K562 (cell line): ENCODE measurements at regions not wholly inside any gene's neighbourhood (a gene's known extent, or its start where the extent isn't known, plus 50 kb on each side); places are given as distances from the start of the nearest gene placed in this dataset.
"Not testable (repeated sequence)": the region's sequence is repeated elsewhere in the genome, so short reads cannot be mapped to it uniquely, and the experiment has no call there.

Source experiments
- ATAC-seq: fragments of 200-7000 bp; cut with Tn5 transposase; 3 replicates; pipeline ENCODE4 v1.9.1; 2020; ENCODE audit warnings: moderate library complexity
- BruUV-seq: library from RNA; stranded (reverse); fragments of 400-500 nt; replicated peaks from 2 replicates; lab custom pipeline; 2021; lab: Mats Ljungman, UMichigan
- CTCF ChIA-PET: fragments of 300-600 bp; formaldehyde crosslinking; extraction: SDS; loops from one replicate; lab custom pipeline; 2021; ENCODE audit warnings: low intra/inter-chr PET ratio; lab: Yijun Ruan, JAX
- POLR2A ChIA-PET: fragments of 300-600, 350-650 bp; sonication (Branson Sonifier 250); formaldehyde crosslinking; extraction: SDS; loops from one replicate; lab custom pipeline; 2021; ENCODE audit warnings: antibody characterized with exemption, inconsistent platforms; lab: Yijun Ruan, JAX
- DNase-seq, 4 experiments: peaks; one replicate each; pipeline versions ENCODE4 v3.0.0 to v3.0.0-alpha.2; 2011 to 2018; ENCODE audit warnings: low spot score in 3 of 4, mixed read lengths in 3 of 4; ENCODE audit errors: extremely low read depth in 1 of 4
- FAIRE-seq: peaks from 2 replicates; lab custom pipeline; 2011; peaks lifted over from hg19 to GRCh38; lab: Jason Lieb, UNC
- H2AFZ ChIP-seq: 2 replicates; pipeline ENCODE4 v1.6.0; 2011; ENCODE audit warnings: low read depth, low read length, control low read depth, inconsistent platforms
- H3K27ac ChIP-seq: fragments of 200-600 bp; 3 replicates; pipeline ENCODE4 v1.8.0; 2011; ENCODE audit warnings: low read depth, mild to moderate bottlenecking, control low read depth, inconsistent platforms, low read length, moderate library complexity, mixed read lengths; ENCODE audit errors: extremely low read depth
- H3K27me3 ChIP-seq, 2 experiments: fragments of 300-600 bp in 1 of 2; 2 replicates in 1 of 2; 3 replicates in 1 of 2; pipeline versions ENCODE4 v1.6.0 to v1.8.0; 2011; ENCODE audit warnings: inconsistent platforms in 2 of 2, low read length in 2 of 2, mild to moderate bottlenecking in 1 of 2, mixed read lengths in 1 of 2, moderate library complexity in 1 of 2; ENCODE audit not compliant: control insufficient read depth in 2 of 2, insufficient read depth in 2 of 2
- H3K36me3 ChIP-seq: fragments of 300-600 bp; 3 replicates; pipeline ENCODE4 v1.8.0; 2011; ENCODE audit warnings: mild to moderate bottlenecking, low read length, inconsistent platforms; ENCODE audit not compliant: control insufficient read depth, insufficient read depth
- H3K4me1 ChIP-seq, 2 experiments: fragments of 200-600 bp in 1 of 2; replicated peaks in 1 of 2; 2 replicates in 1 of 2; 3 replicates in 1 of 2; pipeline versions ENCODE4 v1.5.1 to v1.8.0; 2011; ENCODE audit warnings: inconsistent platforms in 2 of 2, low read length in 2 of 2, mild to moderate bottlenecking in 1 of 2, mixed read lengths in 1 of 2, moderate library complexity in 1 of 2; ENCODE audit not compliant: control insufficient read depth in 2 of 2, insufficient read depth in 2 of 2
- H3K4me2 ChIP-seq: 2 replicates; pipeline ENCODE4 v1.6.1; 2011; ENCODE audit warnings: low read length, control low read depth, inconsistent platforms, mixed read lengths; ENCODE audit not compliant: insufficient read depth
- H3K4me3 ChIP-seq: fragments of 200-600 bp; sonication (generic), shearing (Covaris generic); 2 replicates; pipeline ENCODE4 v1.5.1; 2016; ENCODE audit warnings: control low read depth, inconsistent platforms
- H3K79me2 ChIP-seq: fragments of 200-600 bp; 3 replicates; pipeline ENCODE4 v1.8.0; 2011; ENCODE audit warnings: low read length, inconsistent platforms; ENCODE audit not compliant: control insufficient read depth, insufficient read depth
- H3K9ac ChIP-seq, 2 experiments: 2 replicates each; pipeline versions ENCODE4 v1.6.0 to v1.6.1; 2011; ENCODE audit warnings: low read depth in 2 of 2, low read length in 2 of 2, control low read depth in 1 of 2, inconsistent platforms in 1 of 2, mild to moderate bottlenecking in 1 of 2, mixed read lengths in 1 of 2; ENCODE audit not compliant: insufficient read depth in 1 of 2
- H3K9me1 ChIP-seq: one replicate; pipeline ENCODE4 v1.6.0; 2011; ENCODE audit warnings: inconsistent platforms, mild to moderate bottlenecking, low read length, moderate library complexity; ENCODE audit not compliant: control insufficient read depth, insufficient read depth
- H3K9me3 ChIP-seq: replicated peaks from 2 replicates; pipeline ENCODE4 v1.5.1; 2011; ENCODE audit warnings: low read depth, low read length, inconsistent platforms; ENCODE audit not compliant: control insufficient read depth, insufficient read depth
- H4K20me1 ChIP-seq: replicated peaks from 2 replicates; pipeline ENCODE4 v1.6.1; 2011; ENCODE audit warnings: low read length, inconsistent platforms, mixed read lengths; ENCODE audit not compliant: control insufficient read depth, insufficient read depth
- C11orf30 ChIP-seq: fragments of 450-650 bp; IDR thresholded peaks from 2 replicates; pipeline ENCODE4 v1.6.1; 2016; ENCODE audit warnings: low read depth, mild to moderate bottlenecking
- COPS2 ChIP-seq: fragments of 450-650 bp; conservative IDR thresholded peaks from 2 replicates; pipeline ENCODE4 v1.6.1; 2016; ENCODE audit warnings: mild to moderate bottlenecking, moderate library complexity
- EZH2 ChIP-seq: IDR thresholded peaks from 2 replicates; pipeline ENCODE4 v1.6.1; 2012; ENCODE audit warnings: low read depth, mild to moderate bottlenecking, inconsistent platforms, low read length, borderline replicate concordance
- NR4A1 ChIP-seq, 2 experiments: fragments of 250-450 bp in 1 of 2; fragments of 450-650 bp in 1 of 2; sonication (Bioruptor Pico) in 1 of 2; IDR thresholded peaks; 2 replicates each; pipeline versions ENCODE4 v1.4.0 to v1.6.1; 2016 to 2020; ENCODE audit warnings: mild to moderate bottlenecking in 2 of 2, missing compliant biosample characterization in 1 of 2, missing genetic modification characterization in 1 of 2, moderate library complexity in 1 of 2
- TRIM25 ChIP-seq: fragments of 450-650 bp; IDR thresholded peaks from 2 replicates; pipeline ENCODE4 v1.7.0; 2016; ENCODE audit warnings: borderline replicate concordance
- XRCC3 ChIP-seq: fragments of 450-650 bp; IDR thresholded peaks from 2 replicates; pipeline ENCODE4 v1.6.1; 2017; ENCODE audit warnings: mild to moderate bottlenecking, moderate library complexity
- ZBTB33 ChIP-seq: sonication (generic); formaldehyde crosslinking; IDR thresholded peaks from 2 replicates; pipeline ENCODE4 v1.8.1; 2023; ENCODE audit warnings: mild to moderate bottlenecking, missing genetic modification reagents
- WGBS: fragments of 100-300 bp; shearing (Covaris generic); methylation state at CpG from one replicate; pipeline ENCODE4 v1.1.6; 2016; ENCODE audit warnings: low coverage, mixed read lengths; ENCODE audit not compliant: insufficient coverage; ENCODE audit errors: missing lambda C conversion rate; 5-methylcytosine and 5-hydroxymethylcytosine counted together
- in situ Hi-C: fragments of 300-500 bp; cut with MboI; formaldehyde crosslinking; loops from 4 replicates; pipeline ENCODE4 v1.15.0; 2018; ENCODE audit warnings: inconsistent platforms, mixed read lengths
- intact Hi-C: fragments of 100-400 bp; cut with micrococcal nuclease; formaldehyde crosslinking; loops from 2 replicates; pipeline ENCODE4 v1.14.2; 2022

- no peak for TF ChIP-seq EZH2
- TF ChIP-seq XRCC3: no peak
- no peak for TF ChIP-seq NR4A1 (CRISPR knock-in tag; IDR thresholded peaks at IDR 0.05)
- no peak for TF ChIP-seq NR4A1 (tag; IDR thresholded peaks at IDR 0.05)
- TF ChIP-seq C11orf30: no peak
- no peak for TF ChIP-seq TRIM25
- no peak for TF ChIP-seq COPS2
- TF ChIP-seq, all 486 proteins: peak for 0
Observed at GRCh38 chr1:188827400-188827799, 1650.3 kb downstream of the BRINP3 start (continued).

- H2AFZ ChIP-seq, H3K4me3 ChIP-seq, CTCF ChIA-PET, H3K9me3 ChIP-seq, H4K20me1 ChIP-seq, in situ Hi-C loops, FAIRE-seq, H3K9me1 ChIP-seq, H3K27me3 ChIP-seq, intact Hi-C loops, H3K27ac ChIP-seq, H3K36me3 ChIP-seq, POLR2A ChIA-PET, DNase-seq, H3K4me1 ChIP-seq, BruUV-seq, H3K9ac ChIP-seq, H3K4me2 ChIP-seq, H3K79me2 ChIP-seq, ATAC-seq: not testable (repeated sequence)
- WGBS: 20% methylated on average over 25 of the region's 40 CpGs
- 0 out of 2 replicates have a peak, but pooled peaks have one; percentile 29 for TF ChIP-seq ZBTB33 (CRISPR knock-in tag)
Observed at GRCh38 chr1:188841111-188841696, 1636.5 kb downstream of the BRINP3 start.
